GM12874 (cell line): ENCODE measurements at regions not wholly inside any gene's neighbourhood (a gene's known extent, or its start where the extent isn't known, plus 50 kb on each side); places are given as distances from the start of the nearest gene placed in this dataset.

ENCODE experiments used
- TF ChIP-seq, protein P1 (sequence below): IDR thresholded peaks from 2 replicates; pipeline ENCODE4 v1.5.1; 2011; ENCODE audit warnings: low read depth, mild to moderate bottlenecking, control low read depth, low read length, moderate library complexity; ENCODE audit not compliant: insufficient read depth

DNA sequence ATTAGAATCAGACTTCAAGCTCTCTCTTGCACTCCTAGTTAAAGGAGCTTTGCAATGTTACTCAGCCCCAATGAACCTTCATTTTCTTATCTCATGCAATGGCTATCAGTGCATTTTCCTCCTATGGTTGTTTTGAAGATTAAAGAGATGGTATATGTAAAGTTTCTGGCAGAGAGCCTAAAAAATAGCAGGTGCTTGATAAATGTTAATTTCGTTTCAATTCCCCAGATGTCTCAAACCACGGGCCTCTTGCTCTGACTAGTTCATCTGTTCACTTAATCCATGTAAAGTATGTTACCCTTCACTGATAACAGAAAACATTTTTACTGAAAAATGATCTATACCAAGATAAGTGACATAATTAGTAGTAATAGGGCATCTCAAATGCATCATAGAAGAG is 735.4 kb upstream of the USP15 start:
- TF ChIP-seq, protein P1, sequence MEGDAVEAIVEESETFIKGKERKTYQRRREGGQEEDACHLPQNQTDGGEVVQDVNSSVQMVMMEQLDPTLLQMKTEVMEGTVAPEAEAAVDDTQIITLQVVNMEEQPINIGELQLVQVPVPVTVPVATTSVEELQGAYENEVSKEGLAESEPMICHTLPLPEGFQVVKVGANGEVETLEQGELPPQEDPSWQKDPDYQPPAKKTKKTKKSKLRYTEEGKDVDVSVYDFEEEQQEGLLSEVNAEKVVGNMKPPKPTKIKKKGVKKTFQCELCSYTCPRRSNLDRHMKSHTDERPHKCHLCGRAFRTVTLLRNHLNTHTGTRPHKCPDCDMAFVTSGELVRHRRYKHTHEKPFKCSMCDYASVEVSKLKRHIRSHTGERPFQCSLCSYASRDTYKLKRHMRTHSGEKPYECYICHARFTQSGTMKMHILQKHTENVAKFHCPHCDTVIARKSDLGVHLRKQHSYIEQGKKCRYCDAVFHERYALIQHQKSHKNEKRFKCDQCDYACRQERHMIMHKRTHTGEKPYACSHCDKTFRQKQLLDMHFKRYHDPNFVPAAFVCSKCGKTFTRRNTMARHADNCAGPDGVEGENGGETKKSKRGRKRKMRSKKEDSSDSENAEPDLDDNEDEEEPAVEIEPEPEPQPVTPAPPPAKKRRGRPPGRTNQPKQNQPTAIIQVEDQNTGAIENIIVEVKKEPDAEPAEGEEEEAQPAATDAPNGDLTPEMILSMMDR, result no peak

DNA sequence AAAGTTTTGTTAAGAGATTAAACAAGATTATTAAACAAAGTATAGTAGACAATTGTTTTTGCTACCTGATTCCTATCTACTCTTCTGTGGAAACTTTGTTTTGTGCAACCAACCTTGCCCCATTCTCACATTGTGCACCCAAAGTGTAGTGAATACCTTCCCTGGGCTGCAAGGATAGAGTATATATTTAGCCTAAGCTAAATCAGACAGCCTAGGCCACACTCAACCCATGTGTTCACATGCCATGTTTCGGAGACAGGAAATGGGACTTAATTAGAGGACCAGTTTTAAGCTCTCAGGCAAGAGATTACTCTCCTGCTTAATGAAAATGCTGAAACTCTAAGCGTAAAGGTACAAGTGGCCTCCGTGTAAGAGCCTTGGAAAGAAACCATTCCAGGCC is 734.9 kb upstream of the USP15 start:
- TF ChIP-seq, protein P1, result no peak

DNA sequence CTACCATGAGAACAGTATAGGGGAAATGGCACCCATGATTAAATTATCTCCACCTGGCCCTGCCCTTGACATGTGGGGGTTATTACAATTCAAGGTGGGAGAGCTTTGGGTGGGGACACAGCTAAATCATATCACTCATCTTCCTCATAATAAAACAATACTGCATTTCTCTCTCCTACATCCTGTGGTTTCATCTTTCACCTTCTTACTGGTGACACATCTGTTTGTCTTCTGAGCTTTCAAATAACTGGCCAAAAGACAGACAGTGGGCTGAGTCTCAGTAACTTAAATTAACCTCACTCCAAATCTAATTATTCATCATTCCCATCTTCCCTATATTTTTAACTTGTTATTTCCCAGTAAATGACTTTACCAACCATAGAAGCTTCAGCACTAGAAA is 729.7 kb upstream of the USP15 start:
- TF ChIP-seq, protein P1, result no peak

DNA sequence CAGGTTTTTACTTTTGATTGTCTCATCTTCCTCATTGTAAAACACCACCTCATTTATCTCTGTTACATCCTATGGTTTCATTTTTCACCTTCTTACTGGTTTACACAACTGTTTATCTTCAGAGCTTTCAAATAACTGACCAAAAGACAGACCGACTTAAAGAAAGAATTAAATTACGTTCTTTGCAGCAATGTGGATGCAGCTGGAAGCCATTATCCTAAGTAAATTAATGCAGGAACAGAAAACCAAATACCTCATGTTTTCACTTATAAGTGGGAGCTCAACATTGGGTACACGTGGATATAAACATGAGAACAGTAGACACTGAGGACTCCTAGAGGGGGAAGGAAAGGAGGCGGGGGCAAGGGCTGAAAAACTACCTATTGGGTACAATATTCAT is 729.0 kb upstream of the USP15 start:
- TF ChIP-seq, protein P1, result no peak

DNA sequence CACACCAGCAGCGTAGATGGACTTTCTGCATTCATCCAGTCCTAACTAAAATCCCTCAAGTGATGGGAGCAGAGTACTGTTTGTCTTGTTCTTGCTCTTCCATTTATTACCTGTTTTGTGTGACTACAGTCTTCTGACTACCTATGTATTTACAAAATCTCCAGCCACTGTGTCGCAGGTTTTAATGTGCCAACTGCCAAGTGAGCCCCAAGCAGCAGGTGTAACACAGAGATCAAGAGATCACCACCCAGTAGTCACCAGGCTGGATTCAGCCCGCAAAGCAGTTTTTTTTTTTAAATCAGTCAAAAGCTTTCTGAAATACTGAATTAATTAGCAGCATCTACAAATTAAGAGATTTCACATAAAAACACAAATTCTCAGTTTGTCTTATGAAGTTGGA is 724.1 kb upstream of the USP15 start:
- TF ChIP-seq, protein P1, result no peak

DNA sequence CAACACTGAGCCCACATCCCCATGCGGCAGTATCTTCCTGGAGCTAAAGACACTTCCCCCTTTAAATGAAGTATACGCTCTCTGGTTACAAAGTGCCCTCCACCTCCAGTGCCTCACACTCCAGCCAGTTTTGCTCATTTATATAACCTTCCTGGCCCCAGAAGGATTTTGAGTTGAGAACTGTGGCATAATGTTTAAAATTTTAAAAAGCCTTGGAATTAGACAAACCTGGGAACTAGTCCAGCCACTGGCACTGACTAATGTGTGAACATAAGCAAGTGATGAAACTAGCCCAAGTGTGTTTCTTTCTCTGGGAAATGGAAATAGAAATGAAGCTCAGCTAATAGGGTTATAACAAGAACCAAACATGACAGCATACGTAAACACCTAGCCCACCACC is 723.7 kb upstream of the USP15 start:
- TF ChIP-seq, protein P1, result no peak

DNA sequence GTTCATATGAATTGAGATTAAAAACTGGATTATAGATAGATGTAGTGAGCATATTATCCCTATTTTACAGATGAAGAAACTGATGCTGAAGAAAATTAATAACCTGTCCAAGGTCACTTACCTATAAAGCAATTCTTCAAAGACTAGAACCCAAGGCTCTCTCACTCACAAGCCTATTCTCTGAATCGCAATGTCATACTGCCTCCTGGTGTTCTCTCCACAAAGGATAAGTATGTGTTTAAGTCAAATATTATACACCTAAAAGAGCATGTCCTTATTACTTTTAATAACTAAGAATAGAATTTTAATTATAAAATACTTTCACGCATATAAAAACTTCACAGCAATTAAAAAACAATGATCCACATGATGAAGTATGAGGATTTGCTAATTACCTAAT is 721.3 kb upstream of the USP15 start:
- TF ChIP-seq, protein P1, result no peak

DNA sequence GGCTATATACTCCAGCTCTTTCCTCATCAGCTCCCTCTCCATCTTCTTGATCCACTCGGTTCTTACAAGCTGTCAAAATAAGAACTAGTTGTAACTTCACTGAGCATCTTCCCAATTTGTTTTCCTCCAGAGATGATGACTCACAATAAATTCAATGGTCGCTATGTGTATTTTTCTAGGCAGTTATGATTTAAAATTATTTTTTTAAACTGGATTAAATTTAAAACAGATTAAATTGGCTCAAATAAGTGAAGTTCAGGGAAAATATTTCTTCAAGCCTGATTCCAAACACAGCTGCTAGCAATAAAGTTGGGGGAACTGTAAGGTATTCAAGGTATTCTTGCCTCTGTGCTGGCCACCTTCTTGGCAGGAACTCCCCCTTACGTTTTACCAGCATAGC is 717.7 kb upstream of the USP15 start:
- TF ChIP-seq, protein P1, result no peak
